GM10266 (cell line): ENCODE measurements at regions not wholly inside any gene's neighbourhood (a gene's known extent, or its start where the extent isn't known, plus 50 kb on each side); places are given as distances from the start of the nearest gene placed in this dataset.

Experiments
- DNase-seq: peaks from one replicate; pipeline ENCODE4 v3.0.0; 2012; ENCODE audit errors: extremely low spot score
- CTCF ChIP-seq: IDR thresholded peaks from 2 replicates; pipeline ENCODE4 v1.5.1; 2012; ENCODE audit warnings: mild to moderate bottlenecking, low read depth; ENCODE audit not compliant: control insufficient read depth, insufficient read depth; ENCODE audit errors: missing control alignments

DNA sequence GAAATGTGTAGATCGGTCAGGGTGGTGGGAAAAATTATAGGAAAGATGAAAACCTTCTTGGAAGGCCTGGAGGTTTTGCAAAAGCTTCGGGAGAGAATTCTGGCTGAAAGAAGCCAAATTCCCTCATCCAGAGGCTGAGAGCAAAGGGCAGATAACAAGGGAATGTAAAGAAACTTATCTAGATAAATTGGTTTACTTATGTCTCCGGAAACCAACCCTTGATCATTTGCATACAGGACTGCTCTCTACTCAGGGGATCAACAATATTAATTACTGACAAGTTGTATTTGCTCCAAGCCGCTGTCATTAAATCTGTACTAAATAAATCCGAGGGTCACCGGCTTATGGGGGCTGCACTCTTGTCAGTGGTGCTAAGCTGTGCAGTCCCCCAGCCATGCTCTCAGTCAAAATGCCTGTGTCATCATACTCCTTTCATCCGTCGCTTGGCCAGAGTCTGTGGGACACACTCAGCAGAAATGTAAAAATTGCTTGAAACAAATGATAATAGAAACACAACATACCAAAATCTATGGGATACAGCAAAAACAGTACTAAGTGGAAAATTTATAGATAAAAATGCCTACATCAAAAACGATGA is 715.7 kb downstream of the KCTD8 start:
- no peak for TF ChIP-seq CTCF
- DNase-seq: no peak

DNA sequence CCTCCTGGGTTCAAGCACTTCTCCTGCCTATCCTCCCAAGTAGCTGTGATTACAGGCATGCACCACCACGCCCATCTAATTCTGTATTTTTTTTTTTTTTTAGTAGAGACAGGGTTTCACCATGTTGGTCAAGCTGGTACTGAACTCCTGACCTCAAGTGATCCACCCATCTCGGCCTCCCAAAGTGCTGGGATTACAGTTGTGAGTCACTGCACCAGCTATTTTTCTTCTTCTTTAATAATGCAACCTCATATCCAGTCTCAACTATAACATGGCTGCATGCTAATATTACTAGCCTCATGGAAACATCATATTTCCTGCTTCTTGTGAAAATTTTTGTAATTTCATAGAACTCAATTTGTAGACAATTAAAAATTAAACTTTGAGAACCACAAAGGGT is 706.5 kb downstream of the KCTD8 start:
- no peak for TF ChIP-seq CTCF
- DNase-seq: no peak

- no peak for TF ChIP-seq CTCF
- DNase-seq: no peak
These were observed 694.0 kb downstream of the KCTD8 start for GRCh38 chr4:43754566-43754965.

DNA sequence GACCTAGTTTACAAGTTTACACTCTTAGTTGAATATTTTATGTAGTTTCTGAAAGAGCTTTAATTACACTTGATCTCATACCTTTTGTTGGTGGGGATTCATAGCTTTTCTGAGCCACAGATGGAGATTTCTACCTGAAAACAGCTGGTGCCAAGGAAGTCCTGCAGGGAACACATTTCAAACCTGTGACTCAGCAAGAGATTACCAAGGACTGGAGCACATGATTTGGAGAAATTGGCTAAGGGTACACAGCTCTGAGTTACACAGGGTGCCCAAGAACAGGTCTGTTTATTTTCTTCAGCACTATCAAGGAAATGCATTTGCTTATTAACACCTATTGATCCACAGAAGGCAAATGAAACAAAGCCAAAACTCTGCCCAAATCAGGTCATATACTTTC is 691.5 kb downstream of the KCTD8 start:
- TF ChIP-seq CTCF: no peak
- no peak for DNase-seq

DNA sequence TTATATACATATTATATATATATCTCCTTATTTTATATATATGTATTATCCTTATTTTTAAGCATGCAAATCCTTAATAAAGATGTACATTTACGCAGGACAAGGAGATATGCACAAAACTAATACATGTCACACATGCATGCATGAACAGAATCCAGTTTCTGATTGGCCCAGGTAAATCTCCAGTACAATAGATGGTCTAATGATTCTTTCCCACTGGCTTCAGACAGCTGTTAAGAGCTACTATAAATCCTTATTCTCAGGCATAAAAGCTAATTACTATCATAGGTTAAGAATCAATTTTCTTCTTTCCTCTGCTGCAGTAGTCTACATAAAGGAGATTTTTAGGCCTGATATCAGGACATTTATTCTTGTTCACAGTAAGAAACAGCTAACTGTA is 689.8 kb downstream of the KCTD8 start:
- no peak for TF ChIP-seq CTCF

DNA sequence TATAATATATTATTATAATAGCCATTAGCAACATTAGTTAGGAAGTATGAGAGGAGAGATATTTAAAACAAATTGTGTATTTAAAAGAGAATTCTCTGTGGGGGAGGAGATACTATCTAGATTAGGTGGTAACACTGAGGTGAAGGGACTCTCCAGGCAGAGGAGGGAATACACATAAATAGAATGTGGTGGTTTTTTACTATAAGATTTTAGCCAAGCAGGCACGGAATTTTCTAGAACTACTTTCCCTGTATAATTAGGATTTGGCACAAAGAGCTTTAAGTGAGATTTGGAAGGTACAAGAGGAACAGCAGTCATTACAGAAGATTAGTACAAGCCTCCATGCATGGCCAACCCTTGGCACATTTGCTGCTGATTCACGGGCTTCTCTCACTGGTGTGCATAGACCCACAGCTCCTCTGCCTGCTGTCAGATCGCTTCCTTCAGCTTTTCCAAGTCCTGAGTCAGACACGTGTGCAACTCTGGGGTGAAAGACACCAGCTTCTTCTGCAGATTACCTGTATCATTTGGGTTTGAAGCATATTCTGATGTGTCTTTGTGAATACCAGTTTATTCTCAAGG is 685.5 kb downstream of the KCTD8 start:
- no peak for DNase-seq

More for the DNA sequence above, 689.8 kb downstream of the KCTD8 start:
- no peak for DNase-seq

More for the DNA sequence above, 685.5 kb downstream of the KCTD8 start:
- no peak for TF ChIP-seq CTCF
